NCI-H2196 (cell line): ENCODE measurements at regions not wholly inside any gene's neighbourhood (a gene's known extent, or its start where the extent isn't known, plus 50 kb on each side); places are given as distances from the start of the nearest gene placed in this dataset.
"Not testable (repeated sequence)": the region's sequence is repeated elsewhere in the genome, so short reads cannot be mapped to it uniquely, and the experiment has no call there.

Source experiments
- DNase-seq: peaks from one replicate; lab custom pipeline; 2025; ENCODE audit not compliant: unreplicated experiment; lab: John Stamatoyannopoulos, UW

DNA sequence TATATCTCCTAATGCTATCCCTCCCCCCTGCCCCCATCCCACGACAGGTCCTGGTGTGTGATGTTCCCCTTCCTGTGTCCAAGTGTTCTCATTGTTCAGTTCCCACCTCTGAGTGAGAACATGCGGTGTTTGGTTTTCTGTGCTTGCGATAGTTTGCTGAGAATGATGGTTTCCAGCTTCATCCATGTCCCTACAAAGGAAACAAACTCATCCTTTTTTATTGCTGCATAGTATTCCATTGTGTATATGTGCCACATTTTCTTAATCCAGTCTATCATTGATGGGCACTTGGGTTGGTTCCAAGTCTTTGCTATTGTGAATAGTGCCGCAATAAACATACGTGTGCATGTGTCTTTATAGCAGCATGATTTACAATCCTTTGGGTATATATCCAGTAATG is 146.9 kb downstream of the LYPLAL1 start:
- DNase-seq, result not testable (repeated sequence)

DNA sequence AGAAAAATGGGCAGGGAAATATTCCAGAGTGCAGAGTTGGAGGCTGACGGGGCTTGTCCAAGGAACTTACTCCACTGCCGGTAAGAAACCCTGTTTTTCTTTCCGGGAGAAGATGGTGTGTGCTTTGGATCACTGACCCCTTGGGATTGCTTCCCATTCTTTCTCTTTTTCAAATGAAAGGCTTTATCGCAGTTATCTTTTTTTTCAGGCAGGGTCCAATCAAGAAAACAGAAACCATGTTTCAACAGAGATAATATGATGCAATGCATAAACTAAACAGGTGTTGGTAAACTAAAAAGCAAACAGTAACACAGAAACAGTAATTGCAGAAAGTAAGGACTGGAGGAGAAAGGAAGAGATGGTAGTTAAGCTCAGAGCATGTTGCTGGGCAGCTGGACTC is 145.1 kb downstream of the LYPLAL1 start:
- DNase-seq, result no peak

DNA sequence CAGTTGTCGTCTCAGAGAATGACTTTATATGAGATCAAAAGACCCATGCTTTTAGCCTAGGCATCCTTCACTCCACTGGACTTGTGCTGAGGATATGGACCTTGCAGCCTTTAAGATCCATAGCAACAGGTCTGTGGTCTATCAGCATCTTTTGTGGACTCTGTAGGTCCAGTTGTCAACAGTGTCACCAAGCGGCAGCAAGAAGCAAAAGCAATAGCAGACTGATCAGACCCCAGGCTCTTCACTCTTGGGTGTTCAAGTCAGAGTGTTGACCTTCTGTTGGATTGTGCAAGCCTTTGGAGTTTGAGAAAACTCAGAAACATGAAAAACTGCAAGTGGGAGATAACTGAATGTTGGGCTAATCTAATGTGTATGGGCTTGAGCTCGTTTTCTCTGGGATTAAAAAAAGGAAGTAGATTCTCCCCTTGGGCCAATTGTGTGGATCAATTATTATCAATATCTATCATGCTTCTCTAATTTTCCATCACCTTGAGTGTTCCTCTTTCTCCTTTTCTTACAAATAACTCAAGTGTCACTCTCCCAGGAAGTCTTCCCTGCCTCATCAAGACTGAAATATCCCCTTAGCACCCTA is 144.2 kb downstream of the LYPLAL1 start:
- no peak for DNase-seq

DNA sequence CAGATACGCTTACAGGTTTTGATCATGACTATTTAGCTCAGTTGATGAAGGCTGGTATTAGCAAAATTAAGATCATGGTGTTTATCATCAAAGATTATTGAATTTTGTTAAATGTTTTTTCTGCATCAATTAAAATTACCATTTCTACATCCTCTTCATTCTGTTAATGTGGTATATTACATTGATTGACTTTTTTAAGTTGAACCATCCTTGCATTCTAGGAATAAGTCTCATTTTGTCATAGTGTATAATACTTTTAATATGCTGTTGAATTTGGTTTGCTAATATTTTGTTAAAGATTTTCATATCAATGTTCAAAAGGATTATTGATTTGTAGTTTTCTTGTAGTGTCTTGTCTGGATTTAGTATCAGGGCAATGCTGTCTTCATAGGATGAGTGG is 142.4 kb downstream of the LYPLAL1 start:
- DNase-seq, result no peak

DNA sequence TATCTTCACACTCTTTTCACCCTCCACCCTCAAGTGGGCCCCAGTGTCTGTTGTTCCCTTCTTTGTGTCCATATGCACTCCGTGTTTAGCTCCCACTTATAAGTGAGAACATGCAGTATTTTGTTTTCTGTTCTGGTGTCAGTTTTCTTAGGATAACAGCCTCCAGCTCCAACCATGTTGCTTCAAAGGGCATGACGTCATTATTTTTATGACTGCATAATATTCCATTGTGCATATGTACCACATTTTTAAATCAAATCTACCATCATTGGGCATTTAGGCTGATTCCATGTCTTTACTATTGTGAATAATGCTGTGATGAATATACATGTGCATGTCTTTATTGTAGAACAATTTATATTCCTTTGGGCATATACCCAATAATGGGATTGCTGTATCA is 140.3 kb downstream of the LYPLAL1 start:
- DNase-seq, result no peak

DNA sequence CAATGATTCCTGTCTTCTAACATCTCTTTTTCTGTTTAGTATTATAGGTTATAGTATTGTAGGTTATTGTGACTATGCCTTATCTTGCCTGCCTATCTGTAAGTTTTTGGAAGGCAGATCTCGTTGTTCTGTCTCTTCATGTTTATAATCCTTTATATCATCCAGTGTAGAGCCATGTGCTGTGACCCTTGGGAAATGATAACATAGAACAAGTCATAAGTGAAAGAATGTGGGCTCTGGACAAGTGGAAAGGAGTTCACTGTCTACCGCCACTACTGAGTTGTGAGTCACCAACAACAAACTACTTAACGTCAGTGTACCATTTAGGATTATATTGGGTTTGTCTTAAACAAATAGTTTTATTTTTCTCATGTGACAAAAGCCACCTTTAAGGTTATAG is 139.3 kb downstream of the LYPLAL1 start:
- DNase-seq, result no peak

DNA sequence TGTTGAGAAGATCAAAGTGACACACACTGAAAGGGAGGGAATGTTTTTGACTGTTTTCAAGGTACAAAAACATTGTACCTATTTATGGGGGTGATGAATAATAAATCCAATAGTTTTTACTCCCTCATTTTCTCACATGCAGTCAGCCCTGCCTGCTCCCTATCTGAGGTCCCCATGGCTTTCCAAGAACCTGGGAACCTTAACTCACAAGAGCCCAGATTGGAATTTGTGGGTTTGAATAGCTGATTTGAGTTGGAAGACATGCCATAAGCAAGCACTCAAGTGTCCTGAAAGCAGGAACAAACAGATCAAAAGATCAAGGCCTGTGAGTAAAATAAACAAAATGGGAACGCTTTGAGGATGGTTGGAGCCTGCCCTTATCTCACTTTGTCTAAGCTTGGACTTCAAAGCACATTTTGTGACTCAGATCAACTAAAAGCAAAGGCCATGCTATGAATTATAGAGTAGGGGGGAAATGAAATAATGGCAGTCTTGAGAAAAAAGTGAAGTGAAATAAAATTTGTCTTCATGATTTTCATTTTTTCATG is 136.6 kb downstream of the LYPLAL1 start:
- no peak for DNase-seq

DNA sequence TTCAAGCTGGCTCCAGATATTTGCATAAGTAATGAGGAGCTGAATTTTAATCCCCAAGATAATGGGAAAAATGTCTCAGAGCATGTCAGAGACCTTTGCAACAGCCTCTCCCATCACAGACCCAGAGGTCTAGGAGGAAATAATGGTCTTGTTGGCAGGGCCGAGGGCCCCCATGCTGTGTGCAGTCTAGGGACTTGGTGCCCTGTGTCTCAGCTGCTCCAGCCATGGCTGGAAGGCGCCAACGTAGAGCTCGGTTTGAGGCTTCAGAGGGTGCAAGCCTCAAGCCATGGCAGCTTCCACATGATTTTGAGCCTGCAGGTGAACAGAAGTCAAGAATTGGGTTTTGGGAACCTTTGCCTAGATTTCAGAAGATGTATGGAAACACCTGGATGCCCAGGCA is 134.7 kb downstream of the LYPLAL1 start:
- no peak for DNase-seq

DNA sequence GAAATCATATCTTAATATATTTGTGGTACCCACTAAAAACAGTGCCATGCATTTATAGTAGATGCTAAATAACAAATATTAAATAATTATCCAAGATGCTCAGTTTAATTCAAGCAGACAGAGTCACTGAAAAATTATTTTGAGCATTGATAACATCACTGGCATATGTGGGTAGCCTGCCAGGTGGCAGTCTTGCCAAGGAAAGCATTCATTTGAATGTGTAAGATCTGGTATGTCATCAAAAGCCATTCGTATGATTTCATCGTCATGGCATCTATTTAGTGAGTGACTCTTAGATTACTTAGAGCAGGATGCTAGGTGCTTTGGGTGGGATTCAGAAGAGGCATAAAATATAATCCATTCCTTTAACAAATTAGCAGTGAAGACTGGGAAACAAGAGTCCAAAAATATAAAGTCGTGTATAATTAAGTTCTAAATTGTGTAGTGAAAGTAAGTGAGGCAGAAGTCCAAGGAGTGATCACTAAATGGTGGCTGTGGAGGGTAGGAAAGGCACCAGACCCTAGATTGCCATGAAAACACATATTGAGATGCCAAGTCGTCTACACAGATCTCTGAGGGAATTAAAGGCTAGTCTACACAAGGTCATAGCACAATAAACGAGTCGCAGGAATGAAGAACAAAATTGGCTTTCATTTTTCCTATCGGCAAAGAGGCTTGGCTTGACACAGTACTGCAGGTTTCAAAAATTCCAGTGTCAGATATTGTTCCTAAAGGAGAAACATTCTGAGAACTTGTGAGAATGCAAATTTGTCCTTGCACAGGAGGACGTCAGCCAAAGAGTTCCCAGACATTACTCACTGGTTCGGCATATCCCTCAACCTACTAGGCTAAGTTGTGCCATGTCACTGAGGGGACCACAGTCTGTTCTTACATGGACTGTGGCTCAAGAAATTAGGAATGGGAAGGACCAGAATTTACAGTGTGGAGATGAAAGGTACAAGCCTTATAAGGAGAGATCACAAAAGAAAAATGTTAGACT is 130.8 kb downstream of the LYPLAL1 start:
- DNase-seq, result no peak

DNA sequence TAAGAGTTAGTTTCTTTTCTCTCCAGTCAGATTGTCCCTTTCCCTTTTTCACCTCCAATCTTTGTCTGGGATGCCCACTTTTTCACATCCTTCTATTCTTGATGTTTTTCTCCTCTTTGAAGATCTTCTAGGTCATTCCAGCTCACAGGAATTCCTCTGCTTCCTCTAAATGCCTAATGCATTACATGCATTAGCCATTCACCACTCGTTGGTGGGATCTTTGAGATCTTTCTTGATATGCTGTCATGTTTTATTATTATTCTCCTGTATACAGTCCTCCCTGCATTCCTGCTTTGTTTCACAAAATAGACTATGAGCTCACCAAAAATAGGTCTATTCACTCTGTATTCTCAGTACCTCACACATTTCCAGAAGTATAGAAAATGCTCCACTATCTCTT is 129.0 kb downstream of the LYPLAL1 start:
- DNase-seq, result no peak

DNA sequence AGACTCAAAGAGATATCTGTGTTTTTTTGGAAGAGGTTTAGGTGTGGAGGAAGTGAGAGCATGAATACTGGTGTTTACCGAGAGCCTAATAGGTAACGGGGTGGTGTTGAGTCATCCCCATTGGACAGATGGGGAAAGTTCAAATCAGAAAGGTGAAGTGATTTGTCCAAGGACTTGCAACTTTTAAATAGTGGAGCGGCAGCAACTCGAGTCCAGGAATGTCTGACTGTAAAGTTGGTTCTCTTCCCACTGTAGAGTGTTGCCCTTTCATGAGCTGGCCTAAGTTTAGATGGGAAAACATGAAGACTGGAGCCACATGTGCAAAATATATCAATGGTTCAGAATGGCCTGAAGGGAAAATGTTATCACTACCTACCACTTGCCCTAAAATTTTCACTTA is 125.7 kb downstream of the LYPLAL1 start:
- DNase-seq, result no peak

DNA sequence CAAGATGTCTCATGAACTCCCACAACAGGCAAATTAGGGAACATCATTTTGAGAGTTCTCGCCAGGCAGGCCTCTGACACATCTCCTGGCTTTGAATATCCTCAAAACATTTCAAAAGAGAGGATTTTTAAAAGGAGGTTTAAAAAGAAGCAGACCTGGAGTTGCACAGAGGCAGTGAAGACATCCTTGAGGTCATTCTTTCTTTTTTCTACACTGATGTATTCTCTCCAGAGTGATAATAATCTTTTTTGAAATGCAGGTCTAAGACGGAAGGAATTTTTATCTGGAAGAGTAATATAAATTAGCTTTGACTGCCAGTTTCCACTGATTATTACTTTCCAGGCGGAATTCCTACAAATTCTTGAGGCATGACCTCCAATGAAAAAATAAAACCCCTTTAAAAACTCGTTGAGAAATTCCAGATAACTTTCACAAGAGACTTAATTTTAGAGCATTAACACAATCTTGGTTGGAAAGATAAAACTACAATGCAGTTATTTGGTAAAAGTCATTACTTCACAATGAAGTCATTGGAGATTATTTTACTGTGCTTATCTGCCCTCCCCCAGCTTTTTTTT is 125.0 kb downstream of the LYPLAL1 start:
- DNase-seq, result no peak

DNA sequence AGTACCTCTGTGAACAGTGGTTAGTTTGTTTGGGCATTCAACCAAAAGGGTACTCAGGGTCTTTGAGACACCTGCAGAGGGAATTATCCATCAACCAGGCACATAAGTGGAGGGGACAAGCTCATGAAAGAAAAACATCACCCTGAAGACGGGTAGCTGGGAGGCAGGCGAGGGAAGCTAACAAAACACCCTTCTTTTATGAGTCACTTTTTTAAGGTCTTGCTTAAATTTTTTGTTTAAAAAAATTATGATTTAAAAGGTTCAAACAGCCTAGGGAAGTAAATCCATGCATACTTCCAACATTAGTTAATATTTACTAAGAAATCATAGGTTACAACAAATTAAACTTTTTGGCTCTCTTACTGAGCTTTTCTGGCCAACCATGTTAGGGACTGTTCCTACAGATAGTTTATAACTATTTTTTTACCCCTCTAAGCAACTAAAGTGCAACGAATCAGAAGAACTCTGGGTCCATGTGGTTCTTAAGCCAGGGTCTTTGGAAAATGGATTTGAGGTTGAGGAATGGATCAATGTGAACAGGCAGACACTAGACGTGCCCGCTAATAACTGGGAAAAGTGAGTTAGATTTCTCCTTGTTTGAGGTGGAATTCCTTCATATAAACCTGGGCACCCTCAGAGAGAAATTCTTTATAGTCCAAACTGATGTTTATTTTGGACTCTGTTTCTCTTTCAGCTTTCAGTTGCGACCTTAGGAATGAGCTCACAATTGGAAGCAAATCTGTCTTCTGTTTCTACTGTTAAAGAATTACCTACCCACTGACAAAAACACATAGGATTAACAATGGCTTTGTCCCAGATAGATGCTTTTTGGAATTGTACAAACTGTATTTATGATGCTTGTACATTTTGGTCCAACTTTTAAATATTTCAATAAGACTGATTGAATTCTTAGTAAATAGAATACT is 123.0 kb downstream of the LYPLAL1 start:
- DNase-seq, result no peak

DNA sequence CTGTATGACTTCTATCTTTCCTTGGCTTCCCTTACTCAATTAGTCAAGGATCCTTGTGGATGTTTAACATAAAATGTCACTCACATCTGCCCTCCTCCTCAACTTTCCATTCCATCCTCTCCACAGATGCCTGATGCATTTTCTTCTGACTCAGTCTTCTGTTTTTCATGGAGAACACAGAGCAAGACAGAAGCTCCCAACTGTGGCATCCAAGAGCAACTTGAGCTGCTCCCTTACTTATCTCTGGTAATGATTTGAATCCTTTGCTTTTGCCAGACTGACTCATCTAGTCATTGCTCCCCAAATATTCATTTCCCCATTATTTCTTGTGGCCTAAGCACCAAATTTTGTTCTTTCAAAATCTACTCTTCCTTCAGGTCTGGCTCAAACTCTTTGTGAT is 120.6 kb downstream of the LYPLAL1 start:
- DNase-seq, result no peak

DNA sequence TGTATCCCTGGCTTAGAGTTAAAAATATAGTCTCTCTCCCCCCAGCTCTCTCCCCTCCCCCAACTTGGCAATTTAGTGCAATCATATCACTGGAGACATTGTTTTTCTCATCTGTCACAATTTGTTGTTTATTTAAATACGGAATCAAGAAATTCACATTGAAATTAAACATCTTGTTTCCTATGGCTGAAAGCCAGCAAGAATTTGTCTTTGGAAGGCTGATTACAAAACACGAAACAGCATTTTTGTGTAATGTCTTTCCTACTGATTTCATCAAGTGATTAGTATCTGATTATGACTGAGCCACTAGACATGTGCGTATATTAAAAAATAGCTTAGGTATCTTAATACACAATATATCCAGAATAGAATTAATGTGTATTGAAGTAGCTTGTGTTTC is 119.7 kb downstream of the LYPLAL1 start:
- DNase-seq, result no peak

DNA sequence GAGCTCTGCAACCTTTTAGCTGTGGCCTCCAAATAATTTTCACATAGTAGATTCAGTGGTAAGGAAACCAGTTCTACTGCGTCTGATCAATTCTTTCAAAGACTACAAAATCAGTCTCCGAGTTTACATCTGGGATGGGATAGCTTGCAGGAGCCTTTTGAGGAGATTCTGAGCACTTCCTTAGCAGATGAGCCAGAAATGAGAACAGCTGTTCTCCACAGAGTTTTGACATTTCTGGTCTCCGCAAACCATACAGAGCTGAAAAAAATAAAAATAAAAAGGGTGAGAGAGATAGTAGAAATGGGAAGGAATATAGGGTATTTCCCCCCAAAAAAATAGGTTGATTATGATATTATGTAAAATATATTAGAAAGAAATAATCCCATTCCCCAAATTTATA is 119.3 kb downstream of the LYPLAL1 start:
- DNase-seq, result no peak

DNA sequence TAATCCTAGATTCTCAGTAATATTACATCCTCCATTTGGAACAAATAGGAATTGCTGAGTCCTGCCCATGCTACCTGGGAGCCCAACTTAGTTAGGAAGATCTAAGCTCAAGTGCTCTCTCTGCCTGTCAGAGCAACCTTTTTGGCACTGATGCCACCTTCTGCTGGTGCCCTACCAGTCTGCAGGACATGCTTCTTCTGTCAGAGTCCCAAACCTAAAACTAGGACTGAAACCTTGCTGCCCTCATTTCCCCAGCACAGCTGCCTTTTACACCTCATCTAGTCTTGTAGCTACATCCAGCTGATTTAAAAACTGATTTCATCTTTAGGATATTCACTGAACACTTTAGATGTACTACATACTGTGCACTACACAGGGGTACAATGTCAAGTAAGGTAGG is 118.7 kb downstream of the LYPLAL1 start:
- no peak for DNase-seq

DNA sequence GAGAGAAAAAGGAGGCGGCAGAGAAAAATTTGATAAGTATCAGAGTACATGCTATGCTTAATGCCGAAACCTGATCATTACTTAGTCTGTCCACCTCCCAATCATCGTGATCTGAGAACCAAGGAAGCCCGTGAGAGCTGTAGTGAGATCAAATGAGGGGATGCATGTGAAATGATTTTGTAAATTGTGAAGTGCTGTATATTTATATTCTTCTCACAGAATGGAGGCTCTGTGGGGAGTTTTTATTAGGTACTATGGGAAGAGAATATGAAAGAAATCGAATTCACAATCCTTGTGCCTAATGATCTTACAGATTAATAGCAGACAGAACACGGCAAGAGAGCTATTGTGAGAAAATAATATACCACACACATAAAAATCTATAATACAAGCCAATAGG is 115.5 kb downstream of the LYPLAL1 start:
- DNase-seq, result no peak

DNA sequence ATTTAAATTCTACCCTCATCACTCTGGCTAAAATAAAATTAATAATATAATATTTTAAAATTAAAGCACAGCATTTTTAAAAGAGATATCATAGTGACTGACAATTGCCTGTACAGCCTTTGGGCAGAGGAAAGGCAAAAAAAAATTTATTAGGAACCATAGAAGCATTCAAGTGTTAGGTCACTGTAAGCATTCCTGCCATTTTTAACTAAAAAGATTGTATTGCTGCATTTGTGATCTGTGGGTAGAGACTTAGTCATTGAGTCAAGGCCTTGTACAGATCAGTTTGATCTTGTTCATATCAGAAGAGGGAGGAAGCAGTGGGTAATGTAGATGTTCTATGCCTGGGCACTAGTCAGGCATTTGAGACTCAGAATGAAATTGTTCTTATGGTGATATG is 109.9 kb downstream of the LYPLAL1 start:
- no peak for DNase-seq

DNA sequence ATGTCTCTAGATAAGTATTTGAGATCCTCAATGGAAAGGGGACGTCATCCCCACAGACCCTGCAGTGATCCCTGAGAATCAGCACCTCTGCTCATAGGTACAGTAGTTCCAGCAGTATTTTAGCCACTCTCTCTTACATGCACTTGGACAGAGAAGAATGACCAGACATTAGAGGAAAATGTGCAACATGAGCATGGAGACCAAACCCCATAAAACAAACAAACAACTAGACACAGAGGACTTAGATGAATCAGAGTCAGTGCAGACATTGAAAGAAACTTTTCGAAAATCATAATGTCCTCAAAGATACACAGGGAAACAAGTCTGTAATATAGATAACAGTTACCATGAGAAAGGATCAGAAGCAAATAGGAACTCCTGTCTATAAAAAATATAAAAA is 108.2 kb downstream of the LYPLAL1 start:
- DNase-seq, result no peak
